ENCODE measurements at regions not wholly inside any gene's neighbourhood (a gene's known extent, or its start where the extent isn't known, plus 50 kb on each side); places are given as distances from the start of the nearest gene placed in this dataset.

DNA sequence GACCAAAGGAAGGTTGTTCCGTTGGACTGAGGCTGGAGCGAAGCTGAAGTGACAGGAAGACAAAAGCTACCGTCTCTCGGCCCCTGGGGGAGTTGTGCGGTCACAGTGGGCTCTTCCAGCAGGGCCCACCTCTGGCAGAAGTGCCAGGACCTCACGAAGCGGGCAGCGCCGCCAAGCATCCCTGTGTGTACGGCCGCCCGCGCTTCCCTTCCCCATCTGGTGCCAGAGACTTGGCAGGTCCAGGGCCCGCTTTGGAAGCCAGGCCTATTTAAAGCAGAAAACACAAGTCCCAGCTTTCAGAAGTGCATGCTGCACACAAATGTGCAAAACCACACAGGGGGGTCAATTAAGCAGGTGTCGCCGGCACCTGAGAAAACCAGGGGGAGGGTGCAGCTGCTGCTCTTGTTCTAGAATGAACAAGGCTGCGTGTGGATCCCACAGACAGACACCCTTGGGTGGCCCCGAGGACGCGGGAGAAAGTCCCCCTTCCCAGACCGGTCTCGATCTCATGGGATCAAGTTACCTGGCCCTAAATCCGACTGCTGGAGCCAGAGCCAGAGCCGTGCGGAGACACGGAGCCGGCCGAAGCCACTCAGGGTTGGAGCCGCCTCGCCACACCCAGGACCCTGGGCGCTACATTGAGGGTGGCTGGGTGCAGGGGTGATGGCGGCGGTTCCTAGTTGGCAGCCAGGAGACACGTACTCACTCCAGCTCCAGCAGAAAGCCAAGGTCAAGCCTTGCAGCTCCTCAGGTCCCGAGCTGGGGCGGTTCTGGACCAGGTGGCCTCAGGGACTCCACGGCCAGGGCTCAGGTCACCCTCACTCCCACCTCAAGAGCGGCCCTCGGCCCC lies 51.8 kb upstream of the PPP2R2D start:
- ChIA-PET SMC1A (ENCODE audit: uncharacterized antibody, unreplicated experiment) (no interaction called here), POLR2A (no interaction called here), CTCF (no interaction called here), RAD21 (ENCODE audit: unreplicated experiment) (no interaction called here)
- Histone ChIP-seq H3K36me3 (ENCODE audit: control insufficient read depth in 2 of 2, insufficient read depth in 2 of 2, low read length in 1 of 2) (no peaks in the 10 kb centered on the region), H4K20me1 (ENCODE audit: control insufficient read depth, insufficient read depth) (no peaks in the 10 kb centered on the region), H3K9ac (ENCODE audit: control insufficient read depth, insufficient read depth, low read length) (no peak overlapping the region), H3K4me1 (ENCODE audit: control insufficient read depth, insufficient read depth, low read length) (no peaks in the 10 kb centered on the region), H3K27ac (ENCODE audit: control insufficient read depth, insufficient read depth) (no peak overlapping the region), H3K9me3 (replicated peaks; ENCODE audit: control insufficient read depth, insufficient read depth, low read length) (no peaks in the 10 kb centered on the region; the same call in 2 of the 3 replicates), H3K4me2 (ENCODE audit: control insufficient read depth, insufficient read depth) (no peak overlapping the region), H3K79me2 (ENCODE audit: control insufficient read depth, insufficient read depth, low read length) (no peaks in the 10 kb centered on the region), H2AFZ (ENCODE audit: control insufficient read depth, low read depth, low read length) (no peak overlapping the region), H3K27me3 (replicated peaks in 1 of 2; ENCODE audit: control insufficient read depth in 2 of 2, insufficient read depth in 2 of 2, low read length in 1 of 2) (no peaks in the 10 kb centered on the region), H3K4me3 (no peak overlapping the region)
- DNase-seq (ENCODE audit: low read depth, low spot score) (no peak), ATAC-seq (no peak), FAIRE-seq (no peak)
- intact Hi-C loops (cut with micrococcal nuclease; ENCODE audit: unreplicated experiment), result no loop called here
- 59% methylated on average over 39 of the region's 39 CpGs for WGBS (ENCODE audit: insufficient coverage, insufficient replicate concordance, low lambda C conversion rate, missing lambda C conversion rate)
- TF ChIP-seq MYC (IDR thresholded peaks at IDR 0.05; ENCODE audit: insufficient read depth, insufficient read length, insufficient replicate concordance, low read length, severe bottlenecking) (no peak), SMARCA5 (IDR thresholded peaks at IDR 0.05) (no peak), STAT3 (IDR thresholded peaks at IDR 0.05; ENCODE audit: low read depth, low read length) (no peak), MEF2B (IDR thresholded peaks at IDR 0.05; ENCODE audit: partially characterized antibody, poor library complexity, severe bottlenecking) (no peak), ZNF274 (IDR thresholded peaks at IDR 0.05; ENCODE audit: insufficient read depth, insufficient read length) (no peak), DPF2 (IDR thresholded peaks at IDR 0.05) (no peak), SREBF1 (IDR thresholded peaks at IDR 0.05; ENCODE audit: low read length) (no peak), EP300 (IDR thresholded peaks at IDR 0.05; ENCODE audit: borderline replicate concordance in 1 of 2, control insufficient read depth in 1 of 2, low read depth in 2 of 2, low read length in 2 of 2) (no peak), HCFC1 (IDR thresholded peaks at IDR 0.05; ENCODE audit: low read length) (no peak), PAX5 (IDR thresholded peaks at IDR 0.05; ENCODE audit: borderline replicate concordance, low read depth, low read length) (no peak), POLR2AphosphoS5 (IDR thresholded peaks at IDR 0.05; ENCODE audit: low read length) (no peak), MEF2A (IDR thresholded peaks at IDR 0.05; ENCODE audit: insufficient read depth, low read depth, low read length) (no peak), SUPT20H (IDR thresholded peaks at IDR 0.05; ENCODE audit: borderline replicate concordance, control insufficient read depth, low read depth, low read length) (no peak), CREB1 (IDR thresholded peaks at IDR 0.05; ENCODE audit: low read depth) (no peak), CREM (IDR thresholded peaks at IDR 0.05; ENCODE audit: low read depth) (no peak), ZNF207 (IDR thresholded peaks at IDR 0.05; ENCODE audit: borderline replicate concordance) (no peak)
- TF ChIP-seq, protein P1, sequence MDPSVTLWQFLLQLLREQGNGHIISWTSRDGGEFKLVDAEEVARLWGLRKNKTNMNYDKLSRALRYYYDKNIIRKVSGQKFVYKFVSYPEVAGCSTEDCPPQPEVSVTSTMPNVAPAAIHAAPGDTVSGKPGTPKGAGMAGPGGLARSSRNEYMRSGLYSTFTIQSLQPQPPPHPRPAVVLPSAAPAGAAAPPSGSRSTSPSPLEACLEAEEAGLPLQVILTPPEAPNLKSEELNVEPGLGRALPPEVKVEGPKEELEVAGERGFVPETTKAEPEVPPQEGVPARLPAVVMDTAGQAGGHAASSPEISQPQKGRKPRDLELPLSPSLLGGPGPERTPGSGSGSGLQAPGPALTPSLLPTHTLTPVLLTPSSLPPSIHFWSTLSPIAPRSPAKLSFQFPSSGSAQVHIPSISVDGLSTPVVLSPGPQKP (IDR thresholded peaks at IDR 0.05; ENCODE audit: low read depth, low read length), result no peak
- BruUV-seq (replicated peaks), result no TSS peak
- in situ Hi-C loops (cut with MboI), result no loop called here
